ENCODE measurements at regions not wholly inside any gene's neighbourhood (a gene's known extent, or its start where the extent isn't known, plus 50 kb on each side); places are given as distances from the start of the nearest gene placed in this dataset.

- no TSS peak for BruUV-seq (replicated peaks)
- CTCF ChIA-PET (ENCODE audit: low intra/inter-chr PET ratio, low total read pairs) = no interaction called here
- DNase-seq (ENCODE audit: low spot score) (no peak), FAIRE-seq (no peak), ATAC-seq (no peak)
- 20% methylated on average over 4 of the region's 4 CpGs for WGBS (ENCODE audit: low lambda C conversion rate)
- Histone ChIP-seq H3K79me2 (ENCODE audit: insufficient read depth, low read length) (no peaks in the 10 kb centered on the region), H4K20me1 (ENCODE audit: insufficient read depth, low read length) (no peaks in the 10 kb centered on the region), H3K4me2 (ENCODE audit: low read depth, low read length) (no peak overlapping the region), H3K9me3 (ENCODE audit: low read length) (no peaks in the 10 kb centered on the region), H3K27ac (ENCODE audit: extremely low read length, insufficient read depth, low read length) (no peak overlapping the region), H3K36me3 (replicated peaks in 1 of 2; ENCODE audit: control insufficient read depth in 1 of 2, insufficient read depth in 2 of 2, low read length in 2 of 2) (no peaks in the 10 kb centered on the region), H2AFZ (ENCODE audit: low read length) (no peak overlapping the region), H3K4me3 (replicated peaks in 1 of 3; ENCODE audit: insufficient read depth in 1 of 3, low read depth in 2 of 3, low read length in 3 of 3) (no peak overlapping the region), H3K27me3 (ENCODE audit: control insufficient read depth in 1 of 2, insufficient read depth in 2 of 2, low read length in 2 of 2) (no peaks in the 10 kb centered on the region; a peak in 1 of 5 replicates), H3K9ac (ENCODE audit: insufficient read depth, low read depth, low read length) (no peak overlapping the region), H3K4me1 (ENCODE audit: insufficient read depth, low read length) (no peaks in the 10 kb centered on the region)
- TF ChIP-seq SATB2 (CRISPR knock-in tag; IDR thresholded peaks at IDR 0.05) = no peak
- no peak for TF ChIP-seq ZNF280B (CRISPR knock-in tag; IDR thresholded peaks at IDR 0.05; ENCODE audit: borderline replicate concordance)
- TF ChIP-seq ZNF343 (CRISPR knock-in tag; IDR thresholded peaks at IDR 0.05) = no peak
- TF ChIP-seq ELF4 (CRISPR knock-in tag; IDR thresholded peaks at IDR 0.05; ENCODE audit: borderline replicate concordance) = no peak
- no peak for TF ChIP-seq ZNF703 (CRISPR knock-in tag; IDR thresholded peaks at IDR 0.05; ENCODE audit: borderline replicate concordance)
- in situ Hi-C loops (cut with HindIII; ENCODE audit: extremely low pct_ligation_motif_present, low pct_unique_long_range_greater_than_20kb) = no loop called here
- intact Hi-C loops (cut with micrococcal nuclease; ENCODE audit: unreplicated experiment) = no loop called here
- POLR2A ChIA-PET = no interaction called here
Observed at GRCh38 chr2:177084607-177085006, 128.0 kb upstream of the HNRNPA3 start.

GRCh38 chr2:177088529-177088928, 124.1 kb upstream of the HNRNPA3 start:
- no peak for FAIRE-seq

More at GRCh38 chr2:177088529-177088928, 124.1 kb upstream of the HNRNPA3 start:
- Histone ChIP-seq H3K27ac (ENCODE audit: extremely low read length, insufficient read depth, low read length) (no peak overlapping the region), H3K4me2 (ENCODE audit: low read depth, low read length) (no peak overlapping the region), H3K9ac (ENCODE audit: insufficient read depth, low read depth, low read length) (no peak overlapping the region), H2AFZ (ENCODE audit: low read length) (no peak overlapping the region), H4K20me1 (ENCODE audit: insufficient read depth, low read length) (no peaks in the 10 kb centered on the region), H3K36me3 (replicated peaks in 1 of 2; ENCODE audit: control insufficient read depth in 1 of 2, insufficient read depth in 2 of 2, low read length in 2 of 2) (no peaks in the 10 kb centered on the region), H3K4me3 (replicated peaks in 1 of 3; ENCODE audit: insufficient read depth in 1 of 3, low read depth in 2 of 3, low read length in 3 of 3) (no peak overlapping the region), H3K27me3 (ENCODE audit: control insufficient read depth in 1 of 2, insufficient read depth in 2 of 2, low read length in 2 of 2) (peaks cover 0 to 11% of the 10 kb centered on the region in 2 experiments; a peak in 3 of 5 replicates), H3K4me1 (ENCODE audit: insufficient read depth, low read length) (no peaks in the 10 kb centered on the region), H3K79me2 (ENCODE audit: insufficient read depth, low read length) (no peaks in the 10 kb centered on the region), H3K9me3 (ENCODE audit: low read length) (no peaks in the 10 kb centered on the region)
- DNase-seq (ENCODE audit: low spot score) = no peak
- intact Hi-C loops (cut with micrococcal nuclease; ENCODE audit: unreplicated experiment) = no loop called here
- ATAC-seq = no peak; the same call in 2 of the 3 replicates
- in situ Hi-C loops (cut with HindIII; ENCODE audit: extremely low pct_ligation_motif_present, low pct_unique_long_range_greater_than_20kb) = no loop called here
- no TSS peak for BruUV-seq (replicated peaks)
- POLR2A ChIA-PET = no interaction called here
- 18% methylated on average over 2 of the region's 2 CpGs for WGBS (ENCODE audit: low lambda C conversion rate)
- CTCF ChIA-PET (ENCODE audit: low intra/inter-chr PET ratio, low total read pairs) = no interaction called here
- TF ChIP-seq HNRNPK (IDR thresholded peaks at IDR 0.05; ENCODE audit: low read depth, low read length, poor library complexity, severe bottlenecking) (peak; percentile 53), HBP1 (CRISPR knock-in tag; IDR thresholded peaks at IDR 0.05; ENCODE audit: low read depth) (no peak)

Data from HepG2 (cell line).